GM18499 (cell line): ENCODE measurements at regions not wholly inside any gene's neighbourhood (a gene's known extent, or its start where the extent isn't known, plus 50 kb on each side); places are given as distances from the start of the nearest gene placed in this dataset.
A peak's percentile ranks its signal among the peaks of the same experiment; 100 is the strongest.
"Not testable (repeated sequence)": the region's sequence is repeated elsewhere in the genome, so short reads cannot be mapped to it uniquely, and the experiment has no call there.

Source experiments
- ATAC-seq: cut with Tn5 transposase; IDR thresholded peaks from one replicate; pipeline ENCODE4 v1.9.1; 2021; ENCODE audit warnings: moderate number of reproducible peaks; ENCODE audit not compliant: insufficient read depth, unreplicated experiment

- no peak for ATAC-seq
Measured at GRCh38 chr10:2817940-2818636, 249.3 kb upstream of the PFKP start.

GRCh38 chr10:2813693-2814092, 253.7 kb upstream of the PFKP start:
- ATAC-seq = no peak

GRCh38 chr10:2813286-2813685, 254.1 kb upstream of the PFKP start:
- no peak for ATAC-seq

GRCh38 chr10:2812631-2813030, 254.7 kb upstream of the PFKP start:
- ATAC-seq = no peak

GRCh38 chr10:2800178-2800577, 267.2 kb upstream of the PFKP start:
- ATAC-seq = no peak

GRCh38 chr10:2798336-2799022, 268.9 kb upstream of the PFKP start:
- ATAC-seq = no peak

- peak; percentile 63 for ATAC-seq
Measured at GRCh38 chr10:2791774-2792443, 275.4 kb upstream of the PFKP start.

- no peak for ATAC-seq
Measured at GRCh38 chr10:2790396-2791188, 276.8 kb upstream of the PFKP start.

GRCh38 chr10:2786251-2786650, 281.1 kb upstream of the PFKP start:
- ATAC-seq = no peak

- no peak for ATAC-seq
Measured at GRCh38 chr10:2784766-2785165, 282.6 kb upstream of the PFKP start.

- ATAC-seq = no peak
Measured at GRCh38 chr10:2782950-2783349, 284.4 kb upstream of the PFKP start.

GRCh38 chr10:2782265-2782664, 285.1 kb upstream of the PFKP start:
- ATAC-seq = no peak

- ATAC-seq = no peak
Measured at GRCh38 chr10:2777666-2778355, 289.5 kb upstream of the PFKP start.

- no peak for ATAC-seq
Measured at GRCh38 chr10:2772816-2773631, 294.3 kb upstream of the PFKP start.

GRCh38 chr10:2772135-2772534, 295.2 kb upstream of the PFKP start:
- no peak for ATAC-seq

- not testable (repeated sequence) for ATAC-seq
Measured at GRCh38 chr10:2767293-2767692, 300.1 kb upstream of the PFKP start.

GRCh38 chr10:2761971-2762370, 305.4 kb upstream of the PFKP start:
- no peak for ATAC-seq

- no peak for ATAC-seq
Measured at GRCh38 chr10:2761311-2761710, 306.0 kb upstream of the PFKP start.

- no peak for ATAC-seq
Measured at GRCh38 chr10:2760736-2761135, 306.6 kb upstream of the PFKP start.
